K562 (cell line): ENCODE measurements at regions not wholly inside any gene's neighbourhood (a gene's known extent, or its start where the extent isn't known, plus 50 kb on each side); places are given as distances from the start of the nearest gene placed in this dataset.
A peak's percentile ranks its signal among the peaks of the same experiment; 100 is the strongest.

Experiments
- ARNT ChIP-seq, 2 experiments: fragments of 450-650 bp; IDR thresholded peaks; 2 replicates each; pipeline ENCODE4 v1.6.1; 2016; ENCODE audit warnings: mild to moderate bottlenecking in 1 of 2
- BHLHE40 ChIP-seq: IDR thresholded peaks from 2 replicates; pipeline ENCODE4 v1.6.1; 2011; ENCODE audit warnings: low read length, improper control_type of control experiment
- CCNT2 ChIP-seq: IDR thresholded peaks from 2 replicates; pipeline ENCODE4 v1.6.1; 2011; ENCODE audit warnings: borderline replicate concordance, low read depth, mild to moderate bottlenecking, moderate library complexity, mixed read lengths, low read length; ENCODE audit not compliant: insufficient read length; ENCODE audit errors: extremely low read depth
- DACH1 ChIP-seq: fragments of 450-650 bp; IDR thresholded peaks from 2 replicates; pipeline ENCODE4 v1.6.1; 2018; ENCODE audit not compliant: partially characterized antibody
- EGR1 ChIP-seq: fragments of 450-650 bp; conservative IDR thresholded peaks from 2 replicates; pipeline ENCODE4 v1.6.1; 2017; ENCODE audit warnings: mild to moderate bottlenecking
- EHMT2 ChIP-seq: fragments of 450-650 bp; IDR thresholded peaks from 2 replicates; pipeline ENCODE4 v1.6.1; 2018; ENCODE audit warnings: antibody characterized with exemption
- EP400 ChIP-seq: fragments of 450-650 bp; IDR thresholded peaks from 2 replicates; pipeline ENCODE4 v1.6.1; 2017; ENCODE audit warnings: antibody characterized with exemption, mild to moderate bottlenecking, moderate library complexity
- ETV5 ChIP-seq: sonication (generic); formaldehyde crosslinking; IDR thresholded peaks from 2 replicates; pipeline ENCODE4 v1.4.0; 2020; ENCODE audit warnings: low read depth, mild to moderate bottlenecking, missing genetic modification reagents
- IFI16 ChIP-seq: fragments of 250-450 bp; sonication (Bioruptor Pico); IDR thresholded peaks from 2 replicates; pipeline ENCODE4 v2.1.2; 2022; ENCODE audit warnings: mild to moderate bottlenecking, inconsistent platforms
- MTA2 ChIP-seq: fragments of 450-650 bp; IDR thresholded peaks from 2 replicates; pipeline ENCODE4 v1.6.1; 2016; ENCODE audit warnings: low read depth
- NCOR1 ChIP-seq: fragments of 450-650 bp; IDR thresholded peaks from 2 replicates; pipeline ENCODE4 v1.6.1; 2016; ENCODE audit warnings: mild to moderate bottlenecking, moderate library complexity
- PHB2 ChIP-seq: fragments of 450-650 bp; IDR thresholded peaks from 2 replicates; pipeline ENCODE4 v1.6.1; 2017; ENCODE audit warnings: low read depth
- PHTF2 ChIP-seq: fragments of 250-450 bp; sonication (Bioruptor Pico); IDR thresholded peaks from 2 replicates; pipeline ENCODE4 v1.5.0; 2021; ENCODE audit warnings: mild to moderate bottlenecking
- POLR2H ChIP-seq: IDR thresholded peaks from 2 replicates; pipeline ENCODE4 v1.6.1; 2016; ENCODE audit warnings: missing genetic modification characterization, low read depth, mild to moderate bottlenecking, control low read depth, missing compliant biosample characterization, moderate library complexity
- RBFOX2 ChIP-seq: fragments of 200-400 bp; formaldehyde crosslinking; IDR thresholded peaks from 2 replicates; pipeline ENCODE4 v1.6.1; 2017; ENCODE audit warnings: low read depth, mild to moderate bottlenecking, low read length, moderate library complexity
- RUNX1 ChIP-seq: sonication (generic); IDR thresholded peaks from 2 replicates; pipeline ENCODE4 v1.6.1; 2016; ENCODE audit warnings: antibody characterized with exemption, low read depth
- ZNF197 ChIP-seq: fragments of 200-800 bp; sonication (Bioruptor generic); IDR thresholded peaks from 2 replicates; pipeline ENCODE4 v1.6.1; 2016; ENCODE audit warnings: low read depth, missing genetic modification characterization, missing compliant biosample characterization
- TF ChIP-seq, protein P1 (sequence below), 2 experiments: fragments of 450-650 bp; formaldehyde crosslinking in 1 of 2; IDR thresholded peaks; 2 replicates each; pipeline versions ENCODE4 v1.4.0 to v1.6.1; 2014 to 2020; ENCODE audit warnings: mild to moderate bottlenecking in 2 of 2, borderline replicate concordance in 1 of 2, low read depth in 1 of 2
- TF ChIP-seq, protein P2 (sequence below): fragments of 450-650 bp; IDR thresholded peaks from 2 replicates; pipeline ENCODE4 v1.6.1; 2016; ENCODE audit warnings: mild to moderate bottlenecking

DNA sequence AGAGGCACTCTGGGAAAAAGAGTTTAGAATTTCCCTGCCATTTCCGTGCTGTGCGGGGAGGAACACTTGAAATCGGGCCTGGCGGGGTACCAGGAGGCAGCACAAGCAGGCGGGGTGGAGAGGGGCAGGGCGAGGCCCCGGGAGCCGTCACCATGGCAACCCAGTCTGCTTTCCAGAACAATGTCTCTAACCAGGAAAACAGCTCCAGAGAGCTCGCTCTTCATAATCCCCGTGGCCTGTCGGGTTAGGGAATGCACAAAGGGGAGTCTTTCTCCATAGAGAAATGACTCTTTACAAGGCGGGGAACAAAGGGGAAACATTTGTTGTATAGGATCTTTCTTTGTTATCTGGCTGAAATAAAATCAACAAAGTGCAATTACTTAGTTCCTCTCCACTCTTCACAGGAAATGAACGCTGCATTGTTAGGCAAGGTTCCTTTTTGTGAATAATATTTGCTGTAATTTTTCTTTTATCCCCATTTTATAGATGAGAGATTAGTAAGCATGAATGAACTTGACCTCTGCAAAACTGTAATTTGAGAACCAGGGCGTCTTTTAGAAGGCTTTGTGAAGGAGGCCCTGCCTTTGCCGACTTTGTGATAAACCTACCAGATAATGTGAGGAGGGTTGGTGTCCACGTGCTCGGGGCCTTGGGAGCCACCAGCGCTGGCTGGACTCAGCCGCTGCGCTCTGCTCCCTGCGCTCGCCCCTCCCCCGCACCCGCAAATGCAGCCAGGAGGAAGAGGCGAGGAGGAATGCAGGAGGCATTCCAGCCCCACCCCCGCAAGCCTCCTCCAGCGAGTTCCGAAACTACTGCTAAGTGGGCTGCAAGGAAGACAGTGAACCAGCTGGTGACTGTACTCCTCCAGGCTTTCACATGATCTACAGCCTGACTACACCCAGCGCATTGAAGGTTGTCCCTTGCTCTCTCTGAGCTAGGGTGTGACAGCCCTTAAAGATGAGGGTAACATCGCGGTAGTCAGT, 105.2 kb upstream of the ATF7IP start (continued):
- TF ChIP-seq, protein P1, sequence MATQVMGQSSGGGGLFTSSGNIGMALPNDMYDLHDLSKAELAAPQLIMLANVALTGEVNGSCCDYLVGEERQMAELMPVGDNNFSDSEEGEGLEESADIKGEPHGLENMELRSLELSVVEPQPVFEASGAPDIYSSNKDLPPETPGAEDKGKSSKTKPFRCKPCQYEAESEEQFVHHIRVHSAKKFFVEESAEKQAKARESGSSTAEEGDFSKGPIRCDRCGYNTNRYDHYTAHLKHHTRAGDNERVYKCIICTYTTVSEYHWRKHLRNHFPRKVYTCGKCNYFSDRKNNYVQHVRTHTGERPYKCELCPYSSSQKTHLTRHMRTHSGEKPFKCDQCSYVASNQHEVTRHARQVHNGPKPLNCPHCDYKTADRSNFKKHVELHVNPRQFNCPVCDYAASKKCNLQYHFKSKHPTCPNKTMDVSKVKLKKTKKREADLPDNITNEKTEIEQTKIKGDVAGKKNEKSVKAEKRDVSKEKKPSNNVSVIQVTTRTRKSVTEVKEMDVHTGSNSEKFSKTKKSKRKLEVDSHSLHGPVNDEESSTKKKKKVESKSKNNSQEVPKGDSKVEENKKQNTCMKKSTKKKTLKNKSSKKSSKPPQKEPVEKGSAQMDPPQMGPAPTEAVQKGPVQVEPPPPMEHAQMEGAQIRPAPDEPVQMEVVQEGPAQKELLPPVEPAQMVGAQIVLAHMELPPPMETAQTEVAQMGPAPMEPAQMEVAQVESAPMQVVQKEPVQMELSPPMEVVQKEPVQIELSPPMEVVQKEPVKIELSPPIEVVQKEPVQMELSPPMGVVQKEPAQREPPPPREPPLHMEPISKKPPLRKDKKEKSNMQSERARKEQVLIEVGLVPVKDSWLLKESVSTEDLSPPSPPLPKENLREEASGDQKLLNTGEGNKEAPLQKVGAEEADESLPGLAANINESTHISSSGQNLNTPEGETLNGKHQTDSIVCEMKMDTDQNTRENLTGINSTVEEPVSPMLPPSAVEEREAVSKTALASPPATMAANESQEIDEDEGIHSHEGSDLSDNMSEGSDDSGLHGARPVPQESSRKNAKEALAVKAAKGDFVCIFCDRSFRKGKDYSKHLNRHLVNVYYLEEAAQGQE (IDR thresholded peaks at IDR 0.05; ENCODE audit: borderline replicate concordance) = peak; percentile 96
- TF ChIP-seq, protein P1 (CRISPR knock-in tag; IDR thresholded peaks at IDR 0.05; ENCODE audit: low read depth) = no peak
- TF ChIP-seq NCOR1 = peak; percentile 32
- TF ChIP-seq DACH1 = peak; percentile 14
- TF ChIP-seq ZNF197 = no peak
- TF ChIP-seq MTA2 = no peak
- no peak for TF ChIP-seq EHMT2
- TF ChIP-seq ARNT (IDR thresholded peaks at IDR 0.05) = no peak
- 0 out of 2 replicates have a peak, but pooled peaks have one; percentile 17 for TF ChIP-seq POLR2H
- peak; percentile 75 for TF ChIP-seq BHLHE40
- no peak for TF ChIP-seq IFI16
- TF ChIP-seq RBFOX2 = peak; percentile 63
- peak; percentile 76 for TF ChIP-seq EP400
- no peak for TF ChIP-seq PHB2
- TF ChIP-seq PHTF2 = no peak
- TF ChIP-seq ETV5 = 0 out of 2 replicates have a peak, but pooled peaks have one; percentile 47
- no peak for TF ChIP-seq RUNX1
- TF ChIP-seq CCNT2 = peak; percentile 88
- peak; percentile 88 for TF ChIP-seq EGR1
- TF ChIP-seq, protein P2, sequence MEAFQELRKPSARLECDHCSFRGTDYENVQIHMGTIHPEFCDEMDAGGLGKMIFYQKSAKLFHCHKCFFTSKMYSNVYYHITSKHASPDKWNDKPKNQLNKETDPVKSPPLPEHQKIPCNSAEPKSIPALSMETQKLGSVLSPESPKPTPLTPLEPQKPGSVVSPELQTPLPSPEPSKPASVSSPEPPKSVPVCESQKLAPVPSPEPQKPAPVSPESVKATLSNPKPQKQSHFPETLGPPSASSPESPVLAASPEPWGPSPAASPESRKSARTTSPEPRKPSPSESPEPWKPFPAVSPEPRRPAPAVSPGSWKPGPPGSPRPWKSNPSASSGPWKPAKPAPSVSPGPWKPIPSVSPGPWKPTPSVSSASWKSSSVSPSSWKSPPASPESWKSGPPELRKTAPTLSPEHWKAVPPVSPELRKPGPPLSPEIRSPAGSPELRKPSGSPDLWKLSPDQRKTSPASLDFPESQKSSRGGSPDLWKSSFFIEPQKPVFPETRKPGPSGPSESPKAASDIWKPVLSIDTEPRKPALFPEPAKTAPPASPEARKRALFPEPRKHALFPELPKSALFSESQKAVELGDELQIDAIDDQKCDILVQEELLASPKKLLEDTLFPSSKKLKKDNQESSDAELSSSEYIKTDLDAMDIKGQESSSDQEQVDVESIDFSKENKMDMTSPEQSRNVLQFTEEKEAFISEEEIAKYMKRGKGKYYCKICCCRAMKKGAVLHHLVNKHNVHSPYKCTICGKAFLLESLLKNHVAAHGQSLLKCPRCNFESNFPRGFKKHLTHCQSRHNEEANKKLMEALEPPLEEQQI = peak; percentile 53; the same call in 1 of the 2 replicates
